ENCODE measurements at regions not wholly inside any gene's neighbourhood (a gene's known extent, or its start where the extent isn't known, plus 50 kb on each side); places are given as distances from the start of the nearest gene placed in this dataset.
"Not testable (repeated sequence)": the region's sequence is repeated elsewhere in the genome, so short reads cannot be mapped to it uniquely, and the experiment has no call there.

DNA sequence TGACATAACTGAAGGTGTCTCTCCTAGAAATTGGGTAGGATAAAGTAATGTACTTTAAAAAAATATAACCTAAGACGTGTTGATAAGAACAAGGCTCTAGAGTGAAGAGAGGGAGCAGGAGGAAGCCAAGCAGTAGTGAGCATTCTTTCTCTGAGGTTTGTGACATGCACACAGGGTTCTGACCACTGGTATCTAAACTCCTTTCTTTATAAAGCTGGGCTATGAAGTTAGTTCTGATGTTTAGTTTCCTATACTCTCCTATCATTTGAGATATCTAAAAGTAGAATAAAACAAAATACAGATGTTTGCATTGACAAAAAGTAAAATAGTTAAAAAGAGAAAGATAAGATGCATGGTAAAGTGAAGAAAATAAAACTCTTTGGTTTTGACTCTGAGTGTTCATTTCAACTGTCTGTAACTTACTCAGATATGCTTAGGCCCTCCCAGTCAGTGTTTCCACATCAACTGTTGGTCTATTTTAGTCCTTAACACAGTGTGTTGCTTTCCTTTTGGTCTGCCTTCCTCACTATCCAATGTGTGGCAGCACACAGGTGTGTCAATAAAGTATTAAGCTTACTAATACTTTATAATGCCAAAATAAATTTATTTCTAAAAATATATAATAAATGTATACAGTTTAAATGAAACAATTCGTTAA lies 543.5 kb downstream of the PTPRC start:
- DNase-seq (ENCODE audit: extremely low read depth, low read depth), result no peak

DNA sequence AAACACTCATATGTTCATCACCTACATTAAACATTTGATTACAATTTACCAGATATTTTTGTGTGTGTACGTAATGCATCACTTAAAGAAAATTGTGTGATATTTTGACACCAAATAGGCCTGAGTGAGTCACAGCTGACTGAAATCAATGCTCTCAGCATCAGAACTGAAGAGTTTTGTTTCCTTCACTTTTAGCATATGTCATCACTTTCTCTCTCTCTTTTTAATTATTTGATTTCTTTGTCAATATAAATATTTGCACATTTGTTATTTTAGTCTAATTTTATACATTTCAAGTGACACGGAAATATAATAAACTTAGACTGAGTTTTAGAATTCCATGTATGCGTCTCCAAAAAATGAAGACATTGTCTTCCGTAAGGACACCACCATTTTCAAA lies 545.3 kb downstream of the PTPRC start:
- DNase-seq (ENCODE audit: extremely low read depth, low read depth), result no peak

DNA sequence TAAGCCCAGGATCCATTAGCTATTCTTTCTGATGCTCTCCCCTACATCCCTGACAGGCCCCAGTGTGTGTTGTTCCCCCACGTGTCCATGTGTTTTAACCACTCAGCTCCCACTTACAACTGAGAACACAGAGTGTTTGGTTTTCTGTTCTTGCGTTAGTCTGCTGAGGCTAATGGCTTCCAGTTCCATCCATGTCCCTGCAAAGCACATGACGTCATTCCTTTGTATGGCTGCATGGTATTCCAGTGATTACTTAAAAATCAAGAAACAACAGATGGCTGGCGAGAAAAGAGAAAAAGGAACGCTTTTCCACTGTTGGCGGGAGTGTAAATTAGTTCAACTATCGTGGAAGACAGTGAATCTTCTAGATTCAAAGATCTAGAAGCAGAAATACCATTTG lies 556.0 kb downstream of the PTPRC start:
- no peak for DNase-seq (ENCODE audit: extremely low read depth, low read depth)

DNA sequence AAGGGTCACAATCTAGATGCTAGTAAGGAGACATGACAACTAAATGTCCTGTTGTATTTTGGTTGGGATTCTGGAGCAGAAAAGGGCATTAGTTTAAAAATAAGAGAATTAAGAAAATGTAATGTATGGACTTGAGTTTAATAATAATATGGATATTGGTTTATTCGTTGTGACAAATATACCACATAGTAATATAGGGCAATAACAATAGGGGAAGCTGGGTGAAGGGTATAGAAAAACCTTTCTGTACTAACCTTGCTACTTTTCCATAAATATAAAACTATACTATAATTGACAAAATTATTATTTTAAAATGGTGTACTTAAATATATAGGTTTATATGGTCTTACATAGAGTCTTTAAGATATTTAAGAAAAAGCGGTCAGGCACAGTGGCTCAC lies 558.9 kb downstream of the PTPRC start:
- no peak for DNase-seq (ENCODE audit: extremely low read depth, low read depth)

DNA sequence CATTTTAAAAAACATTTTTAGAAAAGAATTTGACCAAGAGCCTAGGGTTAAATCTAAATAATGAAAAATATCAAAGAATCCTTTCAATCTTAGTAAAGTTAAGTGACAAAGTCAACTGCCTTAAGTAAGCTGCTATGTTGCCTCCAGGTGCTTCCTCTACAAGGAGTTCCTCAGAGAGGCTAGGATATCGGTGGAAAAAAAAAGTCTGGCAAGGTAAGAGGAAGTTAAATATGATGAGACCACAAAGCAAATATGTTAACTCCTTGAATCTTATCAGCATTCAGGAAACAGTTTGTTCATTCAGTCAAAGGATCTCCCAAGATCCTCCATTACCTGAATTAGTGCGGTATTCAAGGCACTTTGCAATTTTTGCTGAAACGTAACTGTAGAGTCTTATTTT lies 563.5 kb downstream of the PTPRC start:
- no peak for DNase-seq (ENCODE audit: extremely low read depth, low read depth)

DNA sequence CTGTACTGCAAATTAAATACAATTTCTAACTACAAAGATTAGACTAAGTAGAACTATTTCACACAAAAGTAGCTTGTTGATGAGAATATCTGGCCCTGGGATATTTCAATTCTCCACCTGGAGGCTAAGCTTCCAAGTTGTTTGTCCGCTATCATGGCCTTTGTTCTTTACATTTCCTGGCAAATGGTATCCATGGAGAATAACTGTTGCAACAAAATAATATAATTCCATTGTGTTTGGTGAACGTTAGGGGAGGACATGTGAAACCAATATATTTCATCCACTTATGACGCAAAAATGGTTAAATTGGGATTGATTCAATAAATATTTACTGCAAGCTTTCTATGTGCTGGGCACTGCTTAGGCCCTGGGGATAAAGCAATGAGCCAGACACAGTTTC lies 565.4 kb downstream of the PTPRC start:
- DNase-seq (ENCODE audit: extremely low read depth, low read depth), result no peak

DNA sequence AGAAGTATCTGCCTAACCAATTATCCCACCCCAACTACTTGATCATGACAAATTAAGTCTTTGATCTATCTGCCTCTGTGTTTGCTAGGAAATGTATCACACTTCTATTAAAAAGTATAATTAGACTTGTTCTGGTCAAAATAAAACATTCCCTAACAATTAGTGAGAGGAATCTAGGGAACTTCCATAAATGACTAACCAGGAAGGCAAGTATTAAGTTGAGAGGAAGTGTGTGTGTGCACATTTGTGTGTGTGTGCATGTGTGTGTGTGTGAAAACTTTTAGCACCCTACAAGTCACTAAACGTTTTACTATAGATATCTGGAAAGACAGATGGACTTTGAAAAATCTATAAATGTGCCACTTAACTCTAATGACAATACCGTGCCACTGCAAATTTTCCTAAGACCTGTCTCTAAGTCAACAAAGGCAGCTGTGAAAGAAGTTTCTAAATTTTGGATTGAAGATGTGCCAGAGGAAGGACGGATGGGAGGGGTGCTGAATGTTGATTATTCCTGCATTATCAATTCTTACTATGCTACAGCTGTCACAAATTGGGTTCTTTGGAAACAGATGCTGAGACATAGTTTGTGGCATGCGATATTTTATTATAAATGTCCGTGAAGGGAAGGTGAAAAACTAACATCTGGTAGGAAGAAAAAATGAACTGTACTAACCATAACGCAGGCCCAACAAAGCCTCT lies 567.1 kb downstream of the PTPRC start:
- no peak for DNase-seq (ENCODE audit: extremely low read depth, low read depth)

DNA sequence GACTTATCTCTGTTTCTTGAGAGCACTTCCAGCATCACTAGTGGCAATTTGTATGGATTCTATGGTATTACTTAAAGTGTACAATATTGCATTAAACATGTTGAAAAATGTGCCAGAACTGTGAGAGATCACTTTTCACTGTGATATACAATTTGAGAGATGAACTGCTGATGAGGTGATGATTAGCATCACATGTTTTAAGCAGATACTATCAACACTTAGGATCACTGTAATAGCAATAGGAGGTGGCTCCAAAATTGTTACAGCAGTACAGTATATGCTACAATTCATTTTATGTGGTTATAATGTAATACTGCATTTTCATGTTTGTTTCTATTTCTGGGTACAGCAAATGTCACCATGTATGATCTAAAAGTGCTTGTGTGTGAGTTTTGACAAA lies 570.0 kb downstream of the PTPRC start:
- DNase-seq (ENCODE audit: extremely low read depth, low read depth), result no peak

DNA sequence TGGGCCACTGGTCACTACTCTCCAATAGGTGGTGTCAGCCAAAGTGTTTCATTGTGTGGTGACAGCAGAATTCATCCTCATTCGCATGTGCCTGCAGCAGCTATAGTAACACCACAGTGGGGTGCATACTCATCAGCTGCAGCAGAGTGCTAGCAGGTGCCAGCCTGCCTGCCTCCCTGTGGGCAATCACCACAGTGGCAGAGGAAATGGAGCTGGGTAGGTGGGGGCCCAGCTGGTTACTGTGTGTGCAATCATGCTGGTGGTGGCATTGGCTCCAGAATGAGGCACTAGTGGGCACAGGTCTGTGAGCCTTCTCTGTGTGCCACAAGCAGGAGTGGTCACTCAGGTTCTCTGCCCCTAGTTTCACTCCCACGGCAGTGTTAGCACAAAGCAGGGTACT lies 579.2 kb downstream of the PTPRC start:
- DNase-seq (ENCODE audit: extremely low read depth, low read depth), result no peak

DNA sequence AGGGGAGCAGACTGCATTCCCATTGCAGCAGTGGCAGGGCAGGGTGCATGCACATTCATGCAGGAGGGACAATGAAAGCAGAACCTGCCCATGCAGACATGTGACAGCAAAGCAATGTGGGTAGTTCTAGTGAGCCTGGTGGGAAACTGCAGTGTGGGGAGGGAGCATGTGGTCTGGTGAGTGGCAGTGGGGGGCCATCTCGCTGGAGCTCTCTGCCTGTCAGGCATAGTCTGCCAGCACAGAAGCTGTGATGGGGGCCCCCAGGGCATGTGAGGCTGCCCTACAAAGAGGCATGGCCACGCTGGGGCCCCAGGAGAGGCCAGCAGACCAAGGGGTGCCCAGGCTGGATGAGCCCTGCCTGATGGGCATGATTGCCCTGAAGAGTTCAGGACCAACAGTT lies 579.7 kb downstream of the PTPRC start:
- no peak for DNase-seq (ENCODE audit: extremely low read depth, low read depth)

DNA sequence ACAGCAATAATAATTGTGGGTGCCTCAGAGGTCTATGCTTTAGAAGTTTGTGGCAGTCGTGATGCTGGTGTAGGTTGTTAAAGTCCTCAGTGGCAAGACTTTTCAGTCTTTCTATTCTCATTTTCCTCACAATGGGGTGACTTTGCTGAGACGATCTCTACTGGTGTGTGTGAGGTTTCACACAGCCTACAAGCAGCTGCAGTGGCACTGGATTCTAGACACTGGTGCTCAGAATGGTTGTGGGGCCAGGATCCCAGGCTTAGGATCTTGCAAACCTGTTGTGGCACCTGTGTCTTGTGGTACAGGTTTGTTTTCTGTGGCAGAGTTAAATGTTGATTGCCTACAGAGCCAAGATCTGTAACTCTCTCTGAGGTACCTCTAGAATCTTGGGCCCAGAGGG lies 581.2 kb downstream of the PTPRC start:
- no peak for DNase-seq (ENCODE audit: extremely low read depth, low read depth)

DNA sequence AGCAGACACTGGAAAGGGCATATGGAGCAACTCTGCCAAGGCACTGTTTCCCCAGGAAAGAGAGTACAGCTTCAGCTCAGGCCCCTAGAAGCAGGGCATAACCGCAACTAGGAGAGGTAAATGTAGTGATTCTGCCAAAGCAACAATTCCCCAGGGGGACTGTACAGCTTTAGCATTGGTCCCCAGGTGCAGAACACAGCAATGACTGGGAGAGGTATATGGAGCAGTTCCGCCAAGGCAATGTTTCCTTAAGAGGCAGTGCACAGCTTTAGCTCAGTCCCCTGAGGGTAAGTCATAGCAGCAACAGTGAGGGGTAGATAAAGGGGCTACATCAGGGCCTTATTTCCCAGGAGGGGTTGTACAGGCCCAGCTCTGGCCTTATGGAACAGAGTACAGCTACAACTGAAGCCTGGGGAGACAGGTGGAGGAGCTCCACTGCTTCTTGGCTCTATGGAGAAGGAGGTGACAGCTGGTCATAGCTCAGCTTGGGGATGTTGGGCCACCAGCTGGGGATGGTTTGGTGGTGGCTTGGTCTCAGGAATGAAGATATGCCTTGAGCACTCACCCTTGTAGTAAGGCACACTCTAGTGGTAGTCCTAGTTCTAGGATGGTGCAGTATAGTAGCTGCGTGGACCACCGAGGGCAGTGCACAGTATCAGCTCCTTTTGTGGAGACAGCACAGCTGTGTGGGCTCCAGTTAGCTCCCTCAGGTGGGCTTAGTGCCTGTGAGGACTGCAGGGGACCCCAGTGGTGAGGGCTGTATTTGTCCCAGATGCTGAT lies 582.7 kb downstream of the PTPRC start:
- no peak for DNase-seq (ENCODE audit: extremely low read depth, low read depth)

DNA sequence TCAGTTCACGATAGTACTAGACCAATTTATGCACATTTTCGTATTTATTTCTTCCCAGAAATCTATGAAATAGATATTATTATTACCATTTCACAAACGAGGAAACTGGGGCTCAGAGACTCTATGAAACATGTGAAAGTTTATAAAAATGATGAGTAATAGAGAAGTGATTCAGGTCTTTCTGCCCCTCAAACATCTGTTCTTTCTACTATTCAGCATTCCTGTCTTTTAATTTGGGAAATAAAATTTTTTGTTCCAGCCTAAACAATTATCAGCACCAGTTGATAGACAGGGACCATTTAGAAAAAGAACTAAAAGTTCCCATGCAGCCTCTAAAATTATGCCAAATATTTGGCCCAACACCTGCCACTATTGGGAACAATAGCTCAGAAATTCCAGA lies 585.1 kb downstream of the PTPRC start:
- no peak for DNase-seq (ENCODE audit: extremely low read depth, low read depth)

DNA sequence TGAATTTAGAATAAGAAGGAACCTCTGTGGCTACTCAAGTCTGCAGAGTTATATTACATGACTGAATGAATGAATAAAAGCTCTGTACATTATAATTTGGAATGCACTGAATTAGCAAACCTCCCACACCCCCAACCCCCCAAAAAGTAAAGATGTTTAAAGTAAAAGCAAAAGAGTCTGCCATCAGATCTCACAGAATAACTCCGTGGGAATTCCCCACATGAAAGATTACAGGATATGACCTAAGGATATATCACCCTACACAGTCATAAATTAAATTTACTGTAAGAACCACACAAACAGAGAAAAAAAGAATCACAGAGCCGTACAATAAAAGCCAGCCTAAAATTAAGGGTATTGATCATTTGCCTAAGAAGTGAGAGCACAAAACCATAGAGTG lies 587.3 kb downstream of the PTPRC start:
- no peak for DNase-seq (ENCODE audit: extremely low read depth, low read depth)

DNA sequence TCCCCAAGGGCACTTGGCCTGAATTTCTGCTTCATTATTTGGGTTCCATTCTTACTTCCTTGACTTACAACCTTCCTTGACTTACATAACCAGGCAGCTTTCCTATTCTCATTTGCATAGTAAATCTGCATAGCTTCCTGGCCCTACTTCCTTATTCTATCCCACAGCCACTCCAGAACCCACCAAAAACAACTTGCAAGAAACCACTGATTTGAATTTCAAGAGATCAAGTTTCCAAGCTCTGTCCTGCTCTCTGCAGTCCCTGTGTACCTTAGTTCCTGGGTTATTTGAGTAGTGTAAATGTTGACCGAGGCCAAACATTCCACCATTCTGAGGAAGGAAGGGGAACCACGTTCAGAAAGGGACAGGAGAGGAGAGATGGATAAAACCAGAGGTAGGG lies 603.3 kb downstream of the PTPRC start:
- DNase-seq (ENCODE audit: extremely low read depth, low read depth), result no peak

DNA sequence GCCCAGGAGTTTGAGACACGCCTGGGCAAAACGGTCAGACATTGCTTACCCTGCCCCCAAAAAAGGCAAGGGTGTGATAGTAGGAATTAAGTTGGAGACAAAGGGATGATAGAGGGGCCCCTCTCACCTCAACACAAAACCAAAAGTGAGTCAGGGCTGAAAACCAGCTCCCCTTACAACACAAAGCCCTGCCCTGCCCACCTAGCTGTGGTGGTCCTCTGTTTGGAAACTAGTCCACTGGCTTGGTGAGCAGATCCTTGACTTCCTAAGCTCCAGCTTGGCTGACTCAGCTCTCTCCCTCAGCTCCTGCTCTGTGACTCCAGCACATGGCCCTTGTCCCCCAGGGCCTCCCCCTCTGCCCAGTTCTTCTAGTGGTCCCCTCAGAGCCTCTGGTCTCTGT lies 603.8 kb downstream of the PTPRC start:
- no peak for DNase-seq (ENCODE audit: extremely low read depth, low read depth)

DNA sequence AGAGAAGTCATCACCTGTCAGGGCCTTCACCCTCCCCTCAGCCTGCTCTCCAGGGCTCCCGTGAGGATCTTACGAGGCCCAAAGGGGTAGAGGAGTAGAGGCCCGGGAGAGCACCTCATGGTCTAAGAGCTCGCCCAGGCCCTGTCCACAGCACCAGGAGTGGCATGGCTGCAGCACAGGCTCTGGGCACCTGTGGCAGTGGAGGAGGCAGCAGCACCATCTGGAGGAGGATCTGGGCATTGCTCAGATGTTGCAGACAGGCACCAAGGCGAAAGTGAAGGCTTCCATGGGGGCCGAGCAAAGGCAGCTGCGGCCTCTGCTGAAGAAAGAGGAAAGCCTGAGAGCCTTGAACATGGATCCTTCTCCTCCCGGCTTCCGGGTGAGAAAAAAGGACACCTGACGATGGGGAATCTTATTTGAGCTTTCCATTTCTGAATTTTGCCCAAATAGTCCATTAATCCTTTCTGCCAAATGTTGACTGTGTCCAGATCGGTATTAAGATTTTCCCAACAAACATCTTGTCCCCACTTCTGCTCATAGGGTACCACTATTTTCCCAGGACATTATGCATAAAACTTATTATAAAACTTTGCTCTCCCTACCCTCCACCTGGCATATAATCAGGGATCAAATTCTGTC lies 604.7 kb downstream of the PTPRC start:
- DNase-seq (ENCODE audit: extremely low read depth, low read depth), result peak; percentile 70

DNA sequence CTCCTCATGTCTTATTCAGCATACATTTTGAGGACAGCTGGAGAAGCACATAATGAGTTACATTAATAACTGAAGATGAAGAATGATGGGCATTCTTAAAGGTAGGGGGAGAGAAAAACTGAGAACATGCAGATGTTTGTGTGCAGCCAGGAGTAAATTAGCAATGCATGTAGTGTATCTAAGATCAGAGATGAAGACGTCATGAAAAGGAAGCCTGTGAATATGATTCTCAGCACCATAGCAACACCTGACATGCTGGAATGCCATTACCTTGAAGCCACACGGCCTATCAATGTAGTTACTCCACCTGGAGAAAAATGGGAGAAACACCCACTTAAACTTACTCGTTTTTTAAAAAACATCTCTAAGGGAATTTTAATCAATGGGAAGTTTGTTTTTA lies 607.1 kb downstream of the PTPRC start:
- DNase-seq (ENCODE audit: extremely low read depth, low read depth), result no peak

DNA sequence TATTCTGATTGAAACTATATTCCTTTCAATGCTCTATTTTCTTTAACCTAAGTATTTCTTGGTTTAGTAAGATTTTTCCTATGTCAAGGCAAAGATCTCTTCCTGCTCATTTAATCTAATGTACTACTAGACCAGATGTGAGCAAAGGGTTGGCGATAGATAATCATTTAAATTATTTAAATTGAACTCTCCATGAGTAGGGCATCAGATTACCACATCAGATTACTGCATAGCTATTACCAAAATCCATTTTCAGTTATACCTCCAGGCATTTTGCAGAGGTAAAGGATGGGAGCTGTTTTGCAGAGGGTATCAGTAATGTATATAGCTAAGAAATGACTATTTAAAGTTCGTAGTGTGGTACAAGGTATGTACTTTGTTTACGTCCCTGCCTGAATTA lies 607.9 kb downstream of the PTPRC start:
- DNase-seq (ENCODE audit: extremely low read depth, low read depth), result no peak

DNA sequence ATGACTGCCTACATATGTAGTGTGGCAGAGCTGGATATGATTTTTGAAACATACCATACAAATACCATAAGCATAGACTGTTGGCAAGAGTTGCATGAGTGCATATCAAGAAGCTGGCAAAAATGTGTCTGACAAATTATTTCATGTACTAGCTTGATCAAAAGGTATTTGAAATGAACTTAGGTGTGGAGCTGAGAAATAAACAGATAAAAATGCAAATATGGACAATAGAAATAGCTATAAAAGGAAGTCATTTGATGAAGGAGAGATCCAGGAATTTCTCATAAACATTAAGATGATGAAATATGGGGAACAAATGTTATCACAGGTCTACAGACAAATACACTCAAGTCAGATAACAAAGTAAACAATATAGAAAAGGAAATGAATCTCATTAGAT lies 609.1 kb downstream of the PTPRC start:
- no peak for DNase-seq (ENCODE audit: extremely low read depth, low read depth)

DNA sequence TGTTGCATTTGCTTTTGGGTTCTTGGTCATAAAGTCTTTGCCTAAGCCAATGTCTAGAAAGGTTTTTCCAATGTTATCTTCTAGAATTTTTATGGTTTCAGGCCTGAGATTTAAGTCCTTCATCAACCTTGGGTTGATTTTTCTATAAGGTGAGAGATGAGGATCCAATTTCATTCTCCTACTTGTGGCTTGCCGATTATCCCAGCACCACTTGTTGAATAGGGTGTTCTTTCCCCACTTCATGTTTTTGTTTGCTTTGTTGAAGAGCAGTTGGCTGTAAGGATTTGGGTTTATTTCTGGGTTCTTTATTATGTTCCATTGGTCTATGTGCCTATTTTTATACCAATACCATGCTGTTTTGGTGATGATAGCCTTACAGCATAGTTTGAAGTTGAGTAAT lies 615.2 kb downstream of the PTPRC start:
- DNase-seq (ENCODE audit: extremely low read depth, low read depth), result not testable (repeated sequence)

DNA sequence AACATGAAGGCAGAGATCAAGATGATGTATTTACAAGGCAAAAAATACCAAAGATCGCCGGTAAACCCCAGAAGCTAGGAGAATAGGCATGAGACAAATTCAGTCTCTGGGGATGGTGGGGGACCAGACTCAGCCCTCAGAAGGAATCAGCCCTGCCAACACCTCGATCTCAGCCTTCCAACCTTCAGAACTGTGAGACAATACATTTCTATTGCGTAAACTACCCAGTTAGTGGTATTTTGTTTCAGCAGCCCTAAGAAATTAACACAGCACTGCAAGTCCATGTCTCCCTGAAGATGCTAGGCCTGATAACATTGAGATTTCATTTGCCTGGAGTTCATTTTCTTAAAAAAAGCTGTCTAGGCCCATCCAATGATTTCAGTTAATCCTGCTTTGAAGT lies 622.5 kb downstream of the PTPRC start:
- DNase-seq (ENCODE audit: extremely low read depth, low read depth), result no peak
